ENCODE measurements at regions not wholly inside any gene's neighbourhood (a gene's known extent, or its start where the extent isn't known, plus 50 kb on each side); places are given as distances from the start of the nearest gene placed in this dataset.

GRCh38 chr18:5717256-5717655 is 173.5 kb upstream of the EPB41L3 start:
- FAIRE-seq (no peak), DNase-seq (ENCODE audit: low read depth) (no peak)
- no peak for TF ChIP-seq CTCF (IDR thresholded peaks at IDR 0.05; ENCODE audit: insufficient read depth, low read length, severe bottlenecking)
- Histone ChIP-seq H3K36me3 (ENCODE audit: control insufficient read depth, insufficient read depth, low read length) (no peaks in the 10 kb centered on the region), H3K4me3 (ENCODE audit: low read depth, low read length) (no peak overlapping the region), H3K27me3 (ENCODE audit: control insufficient read depth, insufficient read depth, low read length) (no peaks in the 10 kb centered on the region)

- no peak overlapping the region for H3K4me3 ChIP-seq (ENCODE audit: low read depth, low read length)
- no peaks in the 10 kb centered on the region for H3K27me3 ChIP-seq (ENCODE audit: control insufficient read depth, insufficient read depth, low read length)
- H3K36me3 ChIP-seq (ENCODE audit: control insufficient read depth, insufficient read depth, low read length), result no peaks in the 10 kb centered on the region
- FAIRE-seq, result no peak
- no peak for TF ChIP-seq CTCF (IDR thresholded peaks at IDR 0.05; ENCODE audit: insufficient read depth, low read length, severe bottlenecking)
- DNase-seq (ENCODE audit: low read depth), result no peak
Observed at GRCh38 chr18:5710676-5711075, 166.9 kb upstream of the EPB41L3 start.

- no peak for TF ChIP-seq CTCF (IDR thresholded peaks at IDR 0.05; ENCODE audit: insufficient read depth, low read length, severe bottlenecking)
- DNase-seq (ENCODE audit: low read depth) (no peak), FAIRE-seq (no peak)
- no peak overlapping the region for H3K4me3 ChIP-seq (ENCODE audit: low read depth, low read length)
- no peaks in the 10 kb centered on the region for H3K36me3 ChIP-seq (ENCODE audit: control insufficient read depth, insufficient read depth, low read length)
- no peaks in the 10 kb centered on the region for H3K27me3 ChIP-seq (ENCODE audit: control insufficient read depth, insufficient read depth, low read length)
Observed at GRCh38 chr18:5710235-5710634, 166.4 kb upstream of the EPB41L3 start.

GRCh38 chr18:5709476-5710095 is 165.8 kb upstream of the EPB41L3 start:
- no peak for TF ChIP-seq CTCF (IDR thresholded peaks at IDR 0.05; ENCODE audit: insufficient read depth, low read length, severe bottlenecking)
- H3K36me3 ChIP-seq (ENCODE audit: control insufficient read depth, insufficient read depth, low read length), result no peaks in the 10 kb centered on the region
- FAIRE-seq (no peak), DNase-seq (ENCODE audit: low read depth) (no peak)
- no peak overlapping the region for H3K4me3 ChIP-seq (ENCODE audit: low read depth, low read length)
- H3K27me3 ChIP-seq (ENCODE audit: control insufficient read depth, insufficient read depth, low read length), result no peaks in the 10 kb centered on the region

- FAIRE-seq, result no peak
Observed at GRCh38 chr18:5707586-5707985, 163.8 kb upstream of the EPB41L3 start.

More at GRCh38 chr18:5707586-5707985, 163.8 kb upstream of the EPB41L3 start:
- H3K27me3 ChIP-seq (ENCODE audit: control insufficient read depth, insufficient read depth, low read length), result no peaks in the 10 kb centered on the region
- no peak overlapping the region for H3K4me3 ChIP-seq (ENCODE audit: low read depth, low read length)
- no peak for TF ChIP-seq CTCF (IDR thresholded peaks at IDR 0.05; ENCODE audit: insufficient read depth, low read length, severe bottlenecking)
- no peaks in the 10 kb centered on the region for H3K36me3 ChIP-seq (ENCODE audit: control insufficient read depth, insufficient read depth, low read length)
- DNase-seq (ENCODE audit: low read depth), result no peak
